Gastroesophageal sphincter (tissue), 4 donors: ENCODE measurements at regions not wholly inside any gene's neighbourhood (a gene's known extent, or its start where the extent isn't known, plus 50 kb on each side); places are given as distances from the start of the nearest gene placed in this dataset.

Source experiments
- ATAC-seq: fragments of 150-250 bp; one replicate; pipeline ENCODE4 v1.9.1; 2016; ENCODE audit warnings: mild to moderate bottlenecking, moderate library complexity
- H3K27ac ChIP-seq, 4 donors: fragments of 200-600 bp; sonication (generic) in 3 of 4; 1 replicate in 3 of 4; 2 replicates in 1 of 4; pipeline ENCODE4 v1.5.1; 2016 to 2019
- H3K27me3 ChIP-seq: fragments of 200-600 bp; sonication (generic); one replicate; pipeline ENCODE4 v1.5.1; 2019
- H3K36me3 ChIP-seq, 2 donors: fragments of 200-600 bp; sonication (generic); one replicate each; pipeline ENCODE4 v1.5.1; 2019; ENCODE audit warnings: control low read depth in 1 of 2
- H3K4me1 ChIP-seq, 3 donors: fragments of 200-600 bp; sonication (generic); 1 replicate in 2 of 3; 2 replicates in 1 of 3; pipeline ENCODE4 v1.5.1; 2016 to 2019; ENCODE audit warnings: control low read depth in 2 of 3
- H3K4me3 ChIP-seq, 2 donors: fragments of 200-600 bp; sonication (generic); one replicate each; pipeline ENCODE4 v1.5.1; 2019; ENCODE audit warnings: mild to moderate bottlenecking in 1 of 2, moderate library complexity in 1 of 2
- H3K9me3 ChIP-seq, 3 donors: fragments of 200-600 bp; sonication (generic); one replicate each; pipeline ENCODE4 v1.5.1; 2017 to 2019; ENCODE audit warnings: control low read depth in 2 of 3
- CTCF ChIP-seq, 4 experiments: fragments of 200-600 bp in 2 of 4; fragments of 450-650 bp in 2 of 4; sonication (generic) in 1 of 4; IDR thresholded peaks; one replicate each; pipeline ENCODE4 v1.5.1; 2017 to 2019; ENCODE audit warnings: antibody characterized with exemption in 4 of 4, mild to moderate bottlenecking in 2 of 4, moderate library complexity in 2 of 4
- EP300 ChIP-seq: sonication (generic); formaldehyde crosslinking; IDR thresholded peaks from one replicate; pipeline ENCODE4 v1.6.1; 2017; ENCODE audit warnings: antibody characterized with exemption, mild to moderate bottlenecking
- POLR2A ChIP-seq, 2 donors: fragments of 450-650 bp; IDR thresholded peaks; one replicate each; pipeline ENCODE4 v1.6.1; 2017; ENCODE audit warnings: antibody characterized with exemption in 2 of 2, mild to moderate bottlenecking in 2 of 2, moderate library complexity in 1 of 2
- POLR2AphosphoS5 ChIP-seq: sonication (generic); formaldehyde crosslinking; IDR thresholded peaks from one replicate; pipeline ENCODE4 v1.6.1; 2017; ENCODE audit warnings: antibody characterized with exemption
- WGBS, 2 donors: methylation state at CpG; one replicate each; pipeline ENCODE4 v1.1.5; 2018; ENCODE audit warnings: low coverage in 1 of 2; 5-methylcytosine and 5-hydroxymethylcytosine counted together

- Histone ChIP-seq H3K9me3 (no peaks in the 10 kb centered on the region), H3K4me3 (no peak overlapping the region), H3K36me3 (no peaks in the 10 kb centered on the region), H3K4me1 (peaks cover 0 to 46% (median 25%) of the 10 kb centered on the region in 3 donors), H3K27ac (no peak overlapping the region), H3K27me3 (no peaks in the 10 kb centered on the region)
- ATAC-seq, result no peak
- no CpG with 5 or more reads among the region's 1 CpG for WGBS, 2 donors
- TF ChIP-seq EP300 (no peak), POLR2AphosphoS5 (no peak), CTCF (IDR thresholded peaks at IDR 0.05) (no peak), POLR2A (IDR thresholded peaks at IDR 0.05) (no peak)
Observed at GRCh38 chr15:66847565-66847991, 145.5 kb downstream of the SMAD6 start.

- TF ChIP-seq EP300 (no peak), POLR2A (IDR thresholded peaks at IDR 0.05) (no peak)
- Histone ChIP-seq H3K27ac (no peak overlapping the region), H3K4me3 (no peak overlapping the region), H3K27me3 (no peaks in the 10 kb centered on the region), H3K4me1 (peaks cover 0 to 44% (median 22%) of the 10 kb centered on the region in 3 donors), H3K9me3 (no peaks in the 10 kb centered on the region), H3K36me3 (no peaks in the 10 kb centered on the region)
- 84% methylated on average over 5 of the region's 5 CpGs; no CpG with 5 or more reads in 1 of the 2 donors for WGBS, 2 donors
- no peak for ATAC-seq
Observed at GRCh38 chr15:66848116-66848515, 146.1 kb downstream of the SMAD6 start.

- no peak for ATAC-seq
- H3K36me3 ChIP-seq, result no peaks in the 10 kb centered on the region
- H3K4me3 ChIP-seq, result no peak overlapping the region
- no peaks in the 10 kb centered on the region for H3K9me3 ChIP-seq
- H3K27me3 ChIP-seq, result no peaks in the 10 kb centered on the region
- WGBS, 2 donors, result 95% methylated on average over 5 of the region's 9 CpGs; no CpG with 5 or more reads in 1 of the 2 donors
- TF ChIP-seq POLR2A (IDR thresholded peaks at IDR 0.05) (no peak), EP300 (no peak), CTCF (IDR thresholded peaks at IDR 0.05) (no peak), POLR2AphosphoS5 (no peak)
- H3K27ac ChIP-seq, result no peak overlapping the region
- peaks cover 0 to 42% (median 15%) of the 10 kb centered on the region in 3 donors for H3K4me1 ChIP-seq
Observed at GRCh38 chr15:66848686-66849392, 146.8 kb downstream of the SMAD6 start.

- H3K4me3 ChIP-seq, result no peak overlapping the region
- H3K27ac ChIP-seq, result peak overlapping the region in 3 of 4 donors; percentile 68 to 69 (median 69)
- no peaks in the 10 kb centered on the region for H3K27me3 ChIP-seq
- ATAC-seq, result no peak
- H3K36me3 ChIP-seq, result no peaks in the 10 kb centered on the region
- no peaks in the 10 kb centered on the region for H3K9me3 ChIP-seq
- peaks cover 0 to 36% (median 10%) of the 10 kb centered on the region in 3 donors for H3K4me1 ChIP-seq
- TF ChIP-seq POLR2AphosphoS5, result no peak
- no peak for TF ChIP-seq CTCF (IDR thresholded peaks at IDR 0.05)
- TF ChIP-seq POLR2A (IDR thresholded peaks at IDR 0.05), result no peak
- TF ChIP-seq EP300, result no peak
- WGBS, 2 donors, result no CpG with 5 or more reads among the region's 3 CpGs
Observed at GRCh38 chr15:66849393-66849745, 147.3 kb downstream of the SMAD6 start.

- ATAC-seq, result no peak
- H3K4me1 ChIP-seq, result peaks cover 0 to 33% (median 10%) of the 10 kb centered on the region in 3 donors
- WGBS, 2 donors, result 100% methylated on average over 1 of the region's 4 CpGs; no CpG with 5 or more reads in 1 of the 2 donors
- H3K36me3 ChIP-seq, result no peaks in the 10 kb centered on the region
- H3K4me3 ChIP-seq, result no peak overlapping the region
- TF ChIP-seq POLR2A (IDR thresholded peaks at IDR 0.05), result peak in 1 of 2 donors; percentile 10
- no peak for TF ChIP-seq EP300
- peak overlapping the region in 3 of 4 donors; percentile 68 to 69 (median 69) for H3K27ac ChIP-seq
- H3K9me3 ChIP-seq, result no peaks in the 10 kb centered on the region
- H3K27me3 ChIP-seq, result no peaks in the 10 kb centered on the region
Observed at GRCh38 chr15:66849746-66850077, 147.7 kb downstream of the SMAD6 start.
